GM18861 (cell line): ENCODE measurements at regions not wholly inside any gene's neighbourhood (a gene's known extent, or its start where the extent isn't known, plus 50 kb on each side); places are given as distances from the start of the nearest gene placed in this dataset.

Experiments
- ATAC-seq: cut with Tn5 transposase; IDR thresholded peaks from one replicate; pipeline ENCODE4 v1.9.1; 2021; ENCODE audit not compliant: unreplicated experiment

- no peak for ATAC-seq
These were observed 103.4 kb upstream of the CWC22 start for GRCh38 chr2:180110469-180110868.

GRCh38 chr2:180101846-180102245 lies 94.7 kb upstream of the CWC22 start:
- no peak for ATAC-seq

- no peak for ATAC-seq
These were observed 92.2 kb upstream of the CWC22 start for GRCh38 chr2:180099308-180099707.

GRCh38 chr2:180085144-180085543 lies 78.0 kb upstream of the CWC22 start:
- ATAC-seq = no peak

- ATAC-seq = peak; percentile 68
These were observed 70.3 kb upstream of the CWC22 start for GRCh38 chr2:180077295-180077906.

- no peak for ATAC-seq
These were observed 68.8 kb upstream of the CWC22 start for GRCh38 chr2:180075870-180076269.

GRCh38 chr2:180071797-180072196 lies 64.7 kb upstream of the CWC22 start:
- ATAC-seq = no peak

- ATAC-seq = no peak
These were observed 56.5 kb upstream of the CWC22 start for GRCh38 chr2:180063494-180064092.

- no peak for ATAC-seq
These were observed 55.1 kb upstream of the CWC22 start for GRCh38 chr2:180062178-180062577.

GRCh38 chr2:180061546-180061945 lies 54.4 kb upstream of the CWC22 start:
- ATAC-seq = no peak

- ATAC-seq = no peak
These were observed 54.0 kb upstream of the CWC22 start for GRCh38 chr2:180061085-180061484.

GRCh38 chr2:180058993-180059392 lies 51.9 kb upstream of the CWC22 start:
- ATAC-seq = no peak

GRCh38 chr2:180057706-180058412 lies 50.8 kb upstream of the CWC22 start:
- no peak for ATAC-seq
